ENCODE measurements at regions not wholly inside any gene's neighbourhood (a gene's known extent, or its start where the extent isn't known, plus 50 kb on each side); places are given as distances from the start of the nearest gene placed in this dataset.

- no peak overlapping the region for H3K4me3 ChIP-seq (ENCODE audit: low read depth, poor library complexity, severe bottlenecking)
- 78 to 93% methylated on average over 1 of the region's 1 CpG for WGBS, 2 donors
- intact Hi-C loops (cut with DNase I; ENCODE audit: low total_unique reads), result no loop called here
- no peak for TF ChIP-seq POLR2A (IDR thresholded peaks at IDR 0.05)
- no peak for TF ChIP-seq CTCF (IDR thresholded peaks at IDR 0.05)
- no peak for DNase-seq (ENCODE audit: low spot score in 2 of 2)
Measured at GRCh38 chr4:159871141-159871540, 768.3 kb downstream of the RAPGEF2 start.

GRCh38 chr4:159881158-159881557, 778.3 kb downstream of the RAPGEF2 start:
- intact Hi-C loops (cut with DNase I; ENCODE audit: low total_unique reads), result no loop called here
- 64 to 66% methylated on average over 3 of the region's 3 CpGs for WGBS, 2 donors
- no peak overlapping the region for H3K4me3 ChIP-seq (ENCODE audit: low read depth, poor library complexity, severe bottlenecking)
- no peak for TF ChIP-seq CTCF (IDR thresholded peaks at IDR 0.05)
- no peak for TF ChIP-seq POLR2A (IDR thresholded peaks at IDR 0.05)
- no peak for DNase-seq (ENCODE audit: low spot score in 2 of 2)

- H3K4me3 ChIP-seq (ENCODE audit: low read depth, poor library complexity, severe bottlenecking), result no peak overlapping the region
- DNase-seq (ENCODE audit: low spot score in 2 of 2), result no peak
- WGBS, 2 donors, result 65 to 66% methylated on average over 4 of the region's 4 CpGs
- TF ChIP-seq CTCF (IDR thresholded peaks at IDR 0.05), result no peak
- TF ChIP-seq POLR2A (IDR thresholded peaks at IDR 0.05), result no peak
- intact Hi-C loops (cut with DNase I; ENCODE audit: low total_unique reads), result no loop called here
Measured at GRCh38 chr4:159884989-159885388, 782.1 kb downstream of the RAPGEF2 start.

GRCh38 chr4:159899596-159899995, 796.7 kb downstream of the RAPGEF2 start:
- no peak overlapping the region for H3K4me3 ChIP-seq (ENCODE audit: low read depth, poor library complexity, severe bottlenecking)
- no peak for DNase-seq (ENCODE audit: low spot score in 2 of 2)
- no peak for TF ChIP-seq CTCF (IDR thresholded peaks at IDR 0.05)
- intact Hi-C loops (cut with DNase I; ENCODE audit: low total_unique reads), result no loop called here
- WGBS, 2 donors, result 74 to 83% methylated on average over 4 of the region's 4 CpGs

GRCh38 chr4:159900562-159900961, 797.7 kb downstream of the RAPGEF2 start:
- intact Hi-C loops (cut with DNase I; ENCODE audit: low total_unique reads), result no loop called here
- 91 to 100% methylated on average over 1 of the region's 1 CpG for WGBS, 2 donors

More at GRCh38 chr4:159900562-159900961, 797.7 kb downstream of the RAPGEF2 start:
- no peak for DNase-seq (ENCODE audit: low spot score in 2 of 2)
- H3K4me3 ChIP-seq (ENCODE audit: low read depth, poor library complexity, severe bottlenecking), result no peak overlapping the region
- TF ChIP-seq CTCF (IDR thresholded peaks at IDR 0.05) (no peak), POLR2A (IDR thresholded peaks at IDR 0.05) (no peak)

All from lower leg skin (tissue), 4 donors.